SK-N-SH (cell line): ENCODE measurements at regions not wholly inside any gene's neighbourhood (a gene's known extent, or its start where the extent isn't known, plus 50 kb on each side); places are given as distances from the start of the nearest gene placed in this dataset.

Source experiments
- CTCF ChIA-PET: fragments of 300-600, 350-600 bp; formaldehyde crosslinking; extraction: SDS; loops from one replicate; lab custom pipeline; 2021; lab: Yijun Ruan, JAX
- POLR2A ChIA-PET: fragments of 350-600 bp; sonication (Branson Sonifier 250); formaldehyde crosslinking; extraction: SDS; loops from one replicate; lab custom pipeline; 2020; ENCODE audit warnings: antibody characterized with exemption, inconsistent platforms; lab: Yijun Ruan, JAX
- DNase-seq: peaks from one replicate; pipeline ENCODE4 v3.0.0; 2012
- H2AFZ ChIP-seq: fragments of 200-600 bp; sonication (generic); 2 replicates; pipeline ENCODE4 v1.8.1; 2016; ENCODE audit warnings: antibody characterized with exemption, mild to moderate bottlenecking, low read depth
- H3F3A ChIP-seq: fragments of 200-600 bp; sonication (generic); replicated peaks from 2 replicates; pipeline ENCODE3; 2016; ENCODE audit warnings: antibody characterized with exemption, mild to moderate bottlenecking; ENCODE audit not compliant: insufficient read depth
- H3K27ac ChIP-seq, 2 experiments: fragments of 200-500 bp in 1 of 2; fragments of 200-600 bp in 1 of 2; sonication (Bioruptor generic) in 1 of 2; sonication (generic), shearing (Covaris generic) in 1 of 2; 2 replicates each; pipeline versions ENCODE4 v1.5.1 to v1.6.1; 2014 to 2016; ENCODE audit warnings: low read depth in 2 of 2, inconsistent platforms in 1 of 2, low read length in 1 of 2, mild to moderate bottlenecking in 1 of 2, mixed read lengths in 1 of 2
- H3K27me3 ChIP-seq: fragments of 200-600 bp; sonication (generic), shearing (Covaris generic); 2 replicates; pipeline ENCODE4 v1.6.1; 2016; ENCODE audit warnings: mixed run types; ENCODE audit not compliant: insufficient read depth
- H3K36me3 ChIP-seq, 2 experiments: fragments of 200-500 bp in 1 of 2; fragments of 200-600 bp in 1 of 2; sonication (Bioruptor generic) in 1 of 2; sonication (generic) in 1 of 2; replicated peaks in 1 of 2; 2 replicates each; pipeline versions ENCODE3 to v1.5.1; 2014 to 2016; ENCODE audit warnings: low read length in 1 of 2, mild to moderate bottlenecking in 1 of 2; ENCODE audit not compliant: insufficient read depth in 2 of 2, control insufficient read depth in 1 of 2
- H3K4me1 ChIP-seq, 2 experiments: fragments of 200-500 bp in 1 of 2; fragments of 200-600 bp in 1 of 2; sonication (Bioruptor generic) in 1 of 2; sonication (generic), shearing (Covaris generic) in 1 of 2; 2 replicates each; pipeline versions ENCODE4 v1.5.1 to v1.6.1; 2014 to 2016; ENCODE audit warnings: low read depth in 1 of 2, low read length in 1 of 2, mixed run types in 1 of 2; ENCODE audit not compliant: insufficient read depth in 2 of 2, control insufficient read depth in 1 of 2
- H3K4me2 ChIP-seq: fragments of 200-600 bp; sonication (generic), shearing (Covaris generic); 2 replicates; pipeline ENCODE4 v1.6.1; 2017; ENCODE audit warnings: mixed run types
- H3K4me3 ChIP-seq, 2 experiments: fragments of 200-500 bp in 1 of 2; fragments of 200-600 bp in 1 of 2; sonication (Bioruptor generic) in 1 of 2; sonication (generic), shearing (Covaris generic) in 1 of 2; 2 replicates each; pipeline versions ENCODE4 v1.5.1 to v1.8.1; 2014 to 2016; ENCODE audit warnings: low read depth in 2 of 2, inconsistent platforms in 1 of 2, low read length in 1 of 2, mild to moderate bottlenecking in 1 of 2, mixed read lengths in 1 of 2, moderate library complexity in 1 of 2
- H3K79me2 ChIP-seq: fragments of 200-600 bp; sonication (generic); 2 replicates; pipeline ENCODE4 v1.8.1; 2017; ENCODE audit warnings: mild to moderate bottlenecking; ENCODE audit not compliant: insufficient read depth
- H3K9ac ChIP-seq: fragments of 200-600 bp; sonication (generic); 2 replicates; pipeline ENCODE4 v1.6.1; 2017; ENCODE audit warnings: mixed run types
- H3K9me2 ChIP-seq: fragments of 200-600 bp; sonication (generic); 2 replicates; pipeline ENCODE4 v1.6.1; 2017; ENCODE audit warnings: mixed run types
- H3K9me3 ChIP-seq: fragments of 200-600 bp; sonication (generic); 2 replicates; pipeline ENCODE4 v1.6.1; 2017; ENCODE audit warnings: mixed run types, mild to moderate bottlenecking, moderate library complexity
- H4K20me1 ChIP-seq: fragments of 200-600 bp; sonication (generic); 2 replicates; pipeline ENCODE4 v1.6.1; 2017; ENCODE audit warnings: mild to moderate bottlenecking, mixed run types; ENCODE audit not compliant: insufficient read depth
- ELF1 ChIP-seq: IDR thresholded peaks from 2 replicates; pipeline ENCODE4 v1.4.0; 2012
- EP300 ChIP-seq, 2 experiments: IDR thresholded peaks; 2 replicates each; pipeline versions ENCODE4 v1.4.0 to v1.6.1; 2012; ENCODE audit warnings: borderline replicate concordance in 1 of 2, low read depth in 1 of 2, low read length in 1 of 2
- EZH2phosphoT487 ChIP-seq: fragments of 200-600 bp; sonication (generic); IDR thresholded peaks from 2 replicates; pipeline ENCODE4 v1.6.1; 2017; ENCODE audit warnings: low read depth, mixed run types, mild to moderate bottlenecking, antibody characterized with exemption, moderate library complexity, borderline replicate concordance
- FOSL2 ChIP-seq: IDR thresholded peaks from 2 replicates; pipeline ENCODE4 v1.4.0; 2012; ENCODE audit warnings: low read depth, mild to moderate bottlenecking, moderate library complexity, borderline replicate concordance
- GABPA ChIP-seq: IDR thresholded peaks from 2 replicates; pipeline ENCODE4 v1.4.0; 2012; ENCODE audit warnings: low read depth, mild to moderate bottlenecking
- IRF3 ChIP-seq: fragments of 150-350 bp; IDR thresholded peaks from 2 replicates; pipeline ENCODE4 v1.6.1; 2016; ENCODE audit warnings: mild to moderate bottlenecking, low read depth, low read length
- PBX3 ChIP-seq: IDR thresholded peaks from 2 replicates; pipeline ENCODE4; 2012
- POLR2AphosphoS5 ChIP-seq: IDR thresholded peaks from 2 replicates; pipeline ENCODE4 v1.6.1; 2012; ENCODE audit warnings: low read depth, low read length
- SMC3 ChIP-seq: IDR thresholded peaks from 2 replicates; pipeline ENCODE4 v1.6.1; 2012; ENCODE audit warnings: low read depth, low read length, improper control_type of control experiment
- TCF12 ChIP-seq: IDR thresholded peaks from 2 replicates; pipeline ENCODE4 v1.4.0; 2012
- TEAD4 ChIP-seq: IDR thresholded peaks from 2 replicates; pipeline ENCODE4 v1.4.0; 2012; ENCODE audit warnings: mild to moderate bottlenecking, borderline replicate concordance; ENCODE audit not compliant: insufficient read depth
- USF1 ChIP-seq: IDR thresholded peaks from 2 replicates; pipeline ENCODE4 v1.4.0; 2012; ENCODE audit warnings: low read depth, borderline replicate concordance
- WGBS: methylation state at CpG from one replicate; pipeline ENCODE4 v1.1.6; 2017; ENCODE audit warnings: low lambda C conversion rate; 5-methylcytosine and 5-hydroxymethylcytosine counted together
- TF ChIP-seq, protein P1 (sequence below): fragments of 150-350 bp; IDR thresholded peaks from 2 replicates; pipeline ENCODE4 v1.6.1; 2017; ENCODE audit warnings: antibody characterized with exemption, low read length, low read depth, borderline replicate concordance
- TF ChIP-seq, protein P2 (sequence below): IDR thresholded peaks from 2 replicates; pipeline ENCODE4 v1.6.1; 2012; ENCODE audit warnings: mild to moderate bottlenecking, low read depth, low read length, moderate library complexity
- TF ChIP-seq, protein P3 (sequence below): fragments of 200-600 bp; sonication (generic); IDR thresholded peaks from 2 replicates; pipeline ENCODE4 v1.6.1; 2017; ENCODE audit warnings: antibody characterized with exemption, mild to moderate bottlenecking, moderate library complexity

GRCh38 chrX:15160558-15161095 lies 109.3 kb downstream of the ASB9 start:
- WGBS = 24% methylated on average over 5 of the region's 5 CpGs
- Histone ChIP-seq H2AFZ (no peak overlapping the region), H3K4me1 (no peaks in the 10 kb centered on the region), H3K27me3 (no peaks in the 10 kb centered on the region), H3F3A (no peaks in the 10 kb centered on the region), H3K9me2 (no peaks in the 10 kb centered on the region), H3K79me2 (no peaks in the 10 kb centered on the region), H3K36me3 (no peaks in the 10 kb centered on the region), H3K4me3 (no peak overlapping the region), H3K9ac (no peak overlapping the region), H3K4me2 (no peak overlapping the region), H3K27ac (no peak overlapping the region), H3K9me3 (no peaks in the 10 kb centered on the region), H4K20me1 (no peaks in the 10 kb centered on the region)
- DNase-seq = no peak
- TF ChIP-seq IRF3 = no peak
- no peak for TF ChIP-seq SMC3
- TF ChIP-seq, protein P1, sequence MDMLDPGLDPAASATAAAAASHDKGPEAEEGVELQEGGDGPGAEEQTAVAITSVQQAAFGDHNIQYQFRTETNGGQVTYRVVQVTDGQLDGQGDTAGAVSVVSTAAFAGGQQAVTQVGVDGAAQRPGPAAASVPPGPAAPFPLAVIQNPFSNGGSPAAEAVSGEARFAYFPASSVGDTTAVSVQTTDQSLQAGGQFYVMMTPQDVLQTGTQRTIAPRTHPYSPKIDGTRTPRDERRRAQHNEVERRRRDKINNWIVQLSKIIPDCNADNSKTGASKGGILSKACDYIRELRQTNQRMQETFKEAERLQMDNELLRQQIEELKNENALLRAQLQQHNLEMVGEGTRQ = no peak
- no peak for TF ChIP-seq USF1
- no peak for TF ChIP-seq POLR2AphosphoS5
- no peak for TF ChIP-seq ELF1
- no peak for TF ChIP-seq FOSL2
- no peak for TF ChIP-seq TCF12
- no peak for TF ChIP-seq EP300 (IDR thresholded peaks at IDR 0.05; ENCODE audit: borderline replicate concordance in 1 of 2, low read depth in 1 of 2, low read length in 1 of 2)
- no peak for TF ChIP-seq TEAD4
- TF ChIP-seq EZH2phosphoT487 = no peak
- TF ChIP-seq, protein P2, sequence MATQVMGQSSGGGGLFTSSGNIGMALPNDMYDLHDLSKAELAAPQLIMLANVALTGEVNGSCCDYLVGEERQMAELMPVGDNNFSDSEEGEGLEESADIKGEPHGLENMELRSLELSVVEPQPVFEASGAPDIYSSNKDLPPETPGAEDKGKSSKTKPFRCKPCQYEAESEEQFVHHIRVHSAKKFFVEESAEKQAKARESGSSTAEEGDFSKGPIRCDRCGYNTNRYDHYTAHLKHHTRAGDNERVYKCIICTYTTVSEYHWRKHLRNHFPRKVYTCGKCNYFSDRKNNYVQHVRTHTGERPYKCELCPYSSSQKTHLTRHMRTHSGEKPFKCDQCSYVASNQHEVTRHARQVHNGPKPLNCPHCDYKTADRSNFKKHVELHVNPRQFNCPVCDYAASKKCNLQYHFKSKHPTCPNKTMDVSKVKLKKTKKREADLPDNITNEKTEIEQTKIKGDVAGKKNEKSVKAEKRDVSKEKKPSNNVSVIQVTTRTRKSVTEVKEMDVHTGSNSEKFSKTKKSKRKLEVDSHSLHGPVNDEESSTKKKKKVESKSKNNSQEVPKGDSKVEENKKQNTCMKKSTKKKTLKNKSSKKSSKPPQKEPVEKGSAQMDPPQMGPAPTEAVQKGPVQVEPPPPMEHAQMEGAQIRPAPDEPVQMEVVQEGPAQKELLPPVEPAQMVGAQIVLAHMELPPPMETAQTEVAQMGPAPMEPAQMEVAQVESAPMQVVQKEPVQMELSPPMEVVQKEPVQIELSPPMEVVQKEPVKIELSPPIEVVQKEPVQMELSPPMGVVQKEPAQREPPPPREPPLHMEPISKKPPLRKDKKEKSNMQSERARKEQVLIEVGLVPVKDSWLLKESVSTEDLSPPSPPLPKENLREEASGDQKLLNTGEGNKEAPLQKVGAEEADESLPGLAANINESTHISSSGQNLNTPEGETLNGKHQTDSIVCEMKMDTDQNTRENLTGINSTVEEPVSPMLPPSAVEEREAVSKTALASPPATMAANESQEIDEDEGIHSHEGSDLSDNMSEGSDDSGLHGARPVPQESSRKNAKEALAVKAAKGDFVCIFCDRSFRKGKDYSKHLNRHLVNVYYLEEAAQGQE = no peak
- TF ChIP-seq GABPA = no peak
- TF ChIP-seq, protein P3, sequence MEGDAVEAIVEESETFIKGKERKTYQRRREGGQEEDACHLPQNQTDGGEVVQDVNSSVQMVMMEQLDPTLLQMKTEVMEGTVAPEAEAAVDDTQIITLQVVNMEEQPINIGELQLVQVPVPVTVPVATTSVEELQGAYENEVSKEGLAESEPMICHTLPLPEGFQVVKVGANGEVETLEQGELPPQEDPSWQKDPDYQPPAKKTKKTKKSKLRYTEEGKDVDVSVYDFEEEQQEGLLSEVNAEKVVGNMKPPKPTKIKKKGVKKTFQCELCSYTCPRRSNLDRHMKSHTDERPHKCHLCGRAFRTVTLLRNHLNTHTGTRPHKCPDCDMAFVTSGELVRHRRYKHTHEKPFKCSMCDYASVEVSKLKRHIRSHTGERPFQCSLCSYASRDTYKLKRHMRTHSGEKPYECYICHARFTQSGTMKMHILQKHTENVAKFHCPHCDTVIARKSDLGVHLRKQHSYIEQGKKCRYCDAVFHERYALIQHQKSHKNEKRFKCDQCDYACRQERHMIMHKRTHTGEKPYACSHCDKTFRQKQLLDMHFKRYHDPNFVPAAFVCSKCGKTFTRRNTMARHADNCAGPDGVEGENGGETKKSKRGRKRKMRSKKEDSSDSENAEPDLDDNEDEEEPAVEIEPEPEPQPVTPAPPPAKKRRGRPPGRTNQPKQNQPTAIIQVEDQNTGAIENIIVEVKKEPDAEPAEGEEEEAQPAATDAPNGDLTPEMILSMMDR = no peak
- TF ChIP-seq PBX3 = no peak
- ChIA-PET CTCF (no interaction called here), POLR2A (no interaction called here)
